Hepatocyte (in vitro differentiated cells): ENCODE measurements at regions not wholly inside any gene's neighbourhood (a gene's known extent, or its start where the extent isn't known, plus 50 kb on each side); places are given as distances from the start of the nearest gene placed in this dataset.

Source experiments
- CTCF ChIP-seq: fragments of 200-600 bp; sonication (generic); IDR thresholded peaks from 2 replicates; pipeline ENCODE4 v1.5.1; 2016; ENCODE audit warnings: antibody characterized with exemption, mild to moderate bottlenecking; ENCODE audit not compliant: poor library complexity
- EZH2 ChIP-seq: fragments of 200-600 bp; sonication (generic); IDR thresholded peaks from 2 replicates; pipeline ENCODE4 v1.6.1; 2016; ENCODE audit warnings: antibody characterized with exemption, mild to moderate bottlenecking, borderline replicate concordance
- EZH2phosphoT487 ChIP-seq: fragments of 200-600 bp; sonication (generic); IDR thresholded peaks from one replicate; pipeline ENCODE4 v1.6.1; 2018; ENCODE audit warnings: antibody characterized with exemption, mild to moderate bottlenecking, low read depth, moderate library complexity; ENCODE audit not compliant: unreplicated experiment, severe bottlenecking

GRCh38 chr10:52561322-52561721 is 211.3 kb downstream of the MBL2 start:
- no peak for TF ChIP-seq CTCF
- TF ChIP-seq EZH2: no peak
- no peak for TF ChIP-seq EZH2phosphoT487
